ENCODE measurements at regions not wholly inside any gene's neighbourhood (a gene's known extent, or its start where the extent isn't known, plus 50 kb on each side); places are given as distances from the start of the nearest gene placed in this dataset.

DNA sequence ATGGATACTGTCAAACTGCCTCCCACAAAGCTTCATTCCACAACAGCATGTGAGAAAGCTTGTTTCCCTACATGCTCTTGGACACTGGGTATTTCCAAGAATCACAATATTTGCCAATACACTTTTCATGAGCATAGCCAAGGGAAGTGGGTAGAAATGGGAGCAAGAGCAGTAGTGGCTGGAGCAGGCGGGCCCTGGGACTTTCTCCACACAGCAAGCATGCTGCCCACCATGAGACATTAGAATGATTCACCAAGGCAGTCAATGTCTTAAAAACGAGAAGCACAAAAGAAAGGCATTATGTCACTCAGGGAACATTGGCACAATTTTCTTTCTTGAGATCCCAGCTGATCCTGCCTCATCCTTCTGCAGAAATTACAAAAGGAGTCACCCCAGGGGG is 371.6 kb upstream of the RUNX1 start:
- TF ChIP-seq, protein P1, sequence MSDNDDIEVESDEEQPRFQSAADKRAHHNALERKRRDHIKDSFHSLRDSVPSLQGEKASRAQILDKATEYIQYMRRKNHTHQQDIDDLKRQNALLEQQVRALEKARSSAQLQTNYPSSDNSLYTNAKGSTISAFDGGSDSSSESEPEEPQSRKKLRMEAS (IDR thresholded peaks at IDR 0.05; ENCODE audit: low read depth), result no peak
- TF ChIP-seq SIN3A (IDR thresholded peaks at IDR 0.05; ENCODE audit: borderline replicate concordance, low read depth, low read length), result no peak

Data from SK-N-SH (cell line).